Keratinocyte (primary cell): ENCODE measurements at regions not wholly inside any gene's neighbourhood (a gene's known extent, or its start where the extent isn't known, plus 50 kb on each side); places are given as distances from the start of the nearest gene placed in this dataset.

Source experiments
- DNase-seq: peaks from one replicate; pipeline ENCODE4 v3.0.0-alpha.2; 2011; ENCODE audit warnings: low read depth, missing footprints, low spot score
- FAIRE-seq: peaks from 2 replicates; lab custom pipeline; 2011; peaks lifted over from hg19 to GRCh38; lab: Jason Lieb, UNC
- H2AFZ ChIP-seq: 2 replicates; pipeline ENCODE4 v1.6.0; 2012; ENCODE audit warnings: low read length, control low read depth, inconsistent platforms; ENCODE audit not compliant: control insufficient read depth
- H3K27ac ChIP-seq: 2 replicates; pipeline ENCODE4 v1.5.1; 2011; ENCODE audit warnings: low read length; ENCODE audit not compliant: control insufficient read depth, insufficient read depth
- H3K27me3 ChIP-seq: 3 replicates; pipeline ENCODE4 v1.6.0; 2011; ENCODE audit warnings: low read length; ENCODE audit not compliant: control insufficient read depth, insufficient read depth; ENCODE audit errors: extremely low read depth
- H3K36me3 ChIP-seq, 2 experiments: 2 replicates in 1 of 2; 3 replicates in 1 of 2; pipeline ENCODE4 v1.5.1; 2011; ENCODE audit warnings: low read length in 2 of 2, mild to moderate bottlenecking in 1 of 2; ENCODE audit not compliant: control insufficient read depth in 2 of 2, insufficient read depth in 2 of 2; ENCODE audit errors: extremely low read depth in 1 of 2
- H3K4me1 ChIP-seq: 3 replicates; pipeline ENCODE4 v1.5.1; 2011; ENCODE audit warnings: low read length; ENCODE audit not compliant: control insufficient read depth, insufficient read depth; ENCODE audit errors: extremely low read depth
- H3K4me2 ChIP-seq: 3 replicates; pipeline ENCODE4 v1.6.0; 2011; ENCODE audit warnings: low read depth, low read length; ENCODE audit not compliant: control insufficient read depth, insufficient read depth; ENCODE audit errors: extremely low read depth
- H3K4me3 ChIP-seq, 3 experiments: fragments of 200-600 bp in 1 of 3; sonication (generic) in 1 of 3; 2 replicates in 2 of 3; 3 replicates in 1 of 3; pipeline ENCODE4 v1.5.1; 2011 to 2016; ENCODE audit warnings: low read length in 3 of 3, mild to moderate bottlenecking in 3 of 3, control low read depth in 2 of 3, inconsistent platforms in 1 of 3, low read depth in 1 of 3, mixed read lengths in 1 of 3, mixed run types in 1 of 3, moderate library complexity in 1 of 3; ENCODE audit not compliant: control insufficient read depth in 2 of 3, insufficient read depth in 2 of 3; ENCODE audit errors: extremely low read depth in 1 of 3
- H3K79me2 ChIP-seq: 2 replicates; pipeline ENCODE4 v1.6.0; 2012; ENCODE audit warnings: low read length; ENCODE audit not compliant: control insufficient read depth, insufficient read depth
- H3K9ac ChIP-seq: 3 replicates; pipeline ENCODE4 v1.6.0; 2011; ENCODE audit warnings: low read length; ENCODE audit not compliant: control insufficient read depth, insufficient read depth; ENCODE audit errors: extremely low read depth
- H3K9me1 ChIP-seq: 3 replicates; pipeline ENCODE4 v1.6.0; 2011; ENCODE audit warnings: low read length; ENCODE audit not compliant: control insufficient read depth, insufficient read depth; ENCODE audit errors: extremely low read depth
- H3K9me3 ChIP-seq: 2 replicates; pipeline ENCODE4 v1.5.1; 2012; ENCODE audit warnings: low read depth, low read length; ENCODE audit not compliant: control insufficient read depth
- H4K20me1 ChIP-seq: 3 replicates; pipeline ENCODE4 v1.6.0; 2011; ENCODE audit warnings: low read length; ENCODE audit not compliant: control insufficient read depth, insufficient read depth; ENCODE audit errors: extremely low read depth
- EZH2 ChIP-seq: IDR thresholded peaks from one replicate; pipeline ENCODE4 v1.6.1; 2012; ENCODE audit warnings: inconsistent platforms, mild to moderate bottlenecking, low read length, moderate library complexity
- dilution Hi-C: fragments of 300-500 bp; cut with MboI; formaldehyde crosslinking; loops from one replicate; pipeline ENCODE4 v1.7.0; 2020; ENCODE audit warnings: low sequenced_read_pairs; ENCODE audit not compliant: extremely low pct_ligation_motif_present
- TF ChIP-seq, protein P1 (sequence below), 3 experiments: IDR thresholded peaks in 1 of 3; conservative IDR thresholded peaks in 1 of 3; optimal IDR thresholded peaks in 1 of 3; 2 replicates in 2 of 3; 3 replicates in 1 of 3; pipeline versions ENCODE3 to v1.5.1; 2011; ENCODE audit warnings: low read length in 3 of 3, mild to moderate bottlenecking in 3 of 3, moderate library complexity in 2 of 3, control low read depth in 1 of 3, inconsistent platforms in 1 of 3; ENCODE audit not compliant: insufficient read depth in 2 of 3; ENCODE audit errors: extremely low read depth in 1 of 3

DNA sequence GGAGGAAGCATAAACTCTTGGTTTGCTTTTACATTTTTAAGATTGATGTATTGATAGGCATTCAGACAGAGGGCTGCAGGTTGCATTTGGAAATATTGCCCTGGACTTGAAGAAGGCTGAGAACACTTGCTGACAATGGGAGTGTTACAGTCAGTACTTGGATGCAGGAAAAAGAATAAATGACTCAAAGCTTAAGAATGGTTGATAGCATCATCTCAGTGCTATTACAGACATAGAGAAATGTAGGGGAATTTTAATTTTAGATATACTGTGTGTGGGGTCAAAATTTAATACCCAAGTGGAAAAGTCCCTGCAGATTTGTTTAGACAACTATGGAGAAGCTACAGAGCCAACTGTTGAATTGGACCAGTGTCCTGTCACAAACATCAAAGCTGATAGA is 101.1 kb downstream of the ISL1 start:
- Histone ChIP-seq H3K9me3 (no peaks in the 10 kb centered on the region), H3K4me2 (no peak overlapping the region), H3K4me1 (peaks cover 13% of the 10 kb centered on the region), H2AFZ (no peak overlapping the region), H4K20me1 (no peaks in the 10 kb centered on the region), H3K4me3 (no peak overlapping the region), H3K27ac (no peak overlapping the region), H3K79me2 (no peaks in the 10 kb centered on the region), H3K9me1 (no peaks in the 10 kb centered on the region), H3K36me3 (no peaks in the 10 kb centered on the region), H3K9ac (no peak overlapping the region), H3K27me3 (no peaks in the 10 kb centered on the region)
- dilution Hi-C loops: no loop called here
- no peak for TF ChIP-seq EZH2
- FAIRE-seq (peak; percentile 70), DNase-seq (no peak)

- TF ChIP-seq EZH2: no peak
- TF ChIP-seq, protein P1, sequence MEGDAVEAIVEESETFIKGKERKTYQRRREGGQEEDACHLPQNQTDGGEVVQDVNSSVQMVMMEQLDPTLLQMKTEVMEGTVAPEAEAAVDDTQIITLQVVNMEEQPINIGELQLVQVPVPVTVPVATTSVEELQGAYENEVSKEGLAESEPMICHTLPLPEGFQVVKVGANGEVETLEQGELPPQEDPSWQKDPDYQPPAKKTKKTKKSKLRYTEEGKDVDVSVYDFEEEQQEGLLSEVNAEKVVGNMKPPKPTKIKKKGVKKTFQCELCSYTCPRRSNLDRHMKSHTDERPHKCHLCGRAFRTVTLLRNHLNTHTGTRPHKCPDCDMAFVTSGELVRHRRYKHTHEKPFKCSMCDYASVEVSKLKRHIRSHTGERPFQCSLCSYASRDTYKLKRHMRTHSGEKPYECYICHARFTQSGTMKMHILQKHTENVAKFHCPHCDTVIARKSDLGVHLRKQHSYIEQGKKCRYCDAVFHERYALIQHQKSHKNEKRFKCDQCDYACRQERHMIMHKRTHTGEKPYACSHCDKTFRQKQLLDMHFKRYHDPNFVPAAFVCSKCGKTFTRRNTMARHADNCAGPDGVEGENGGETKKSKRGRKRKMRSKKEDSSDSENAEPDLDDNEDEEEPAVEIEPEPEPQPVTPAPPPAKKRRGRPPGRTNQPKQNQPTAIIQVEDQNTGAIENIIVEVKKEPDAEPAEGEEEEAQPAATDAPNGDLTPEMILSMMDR (optimal IDR thresholded peaks at IDR 0.05 in 1 of 3, IDR thresholded peaks at IDR 0.05 in 1 of 3, conservative IDR thresholded peaks at IDR 0.05 in 1 of 3; ENCODE audit: extremely low read depth in 1 of 3, insufficient read depth in 2 of 3, low read length in 3 of 3): no peak
- no peaks in the 10 kb centered on the region for H3K79me2 ChIP-seq
- no peaks in the 10 kb centered on the region for H3K9me1 ChIP-seq
- no peak overlapping the region for H3K4me2 ChIP-seq
- H3K4me3 ChIP-seq: no peak overlapping the region
- no peak for FAIRE-seq
- H2AFZ ChIP-seq: no peak overlapping the region
- H3K27me3 ChIP-seq: no peaks in the 10 kb centered on the region
- peaks cover 13% of the 10 kb centered on the region for H3K4me1 ChIP-seq
- no peak overlapping the region for H3K27ac ChIP-seq
- no peaks in the 10 kb centered on the region for H3K9me3 ChIP-seq
- dilution Hi-C loops: no loop called here
- no peaks in the 10 kb centered on the region for H4K20me1 ChIP-seq
- no peaks in the 10 kb centered on the region for H3K36me3 ChIP-seq
- DNase-seq: no peak
- no peak overlapping the region for H3K9ac ChIP-seq
Observed at GRCh38 chr5:51486158-51486557, 102.9 kb downstream of the ISL1 start.

- peak overlapping the region; percentile 2 for H2AFZ ChIP-seq
- no peaks in the 10 kb centered on the region for H4K20me1 ChIP-seq
- dilution Hi-C loops: no loop called here
- no peaks in the 10 kb centered on the region for H3K36me3 ChIP-seq
- no peak overlapping the region for H3K27ac ChIP-seq
- H3K4me1 ChIP-seq: peaks cover 13% of the 10 kb centered on the region
- no peaks in the 10 kb centered on the region for H3K9me3 ChIP-seq
- TF ChIP-seq, protein P1 (optimal IDR thresholded peaks at IDR 0.05 in 1 of 3, IDR thresholded peaks at IDR 0.05 in 1 of 3, conservative IDR thresholded peaks at IDR 0.05 in 1 of 3; ENCODE audit: extremely low read depth in 1 of 3, insufficient read depth in 2 of 3, low read length in 3 of 3): no peak
- DNase-seq (no peak), FAIRE-seq (peak; percentile 69)
- H3K9me1 ChIP-seq: no peaks in the 10 kb centered on the region
- H3K9ac ChIP-seq: no peak overlapping the region
- H3K27me3 ChIP-seq: no peaks in the 10 kb centered on the region
- no peak overlapping the region for H3K4me2 ChIP-seq
- no peaks in the 10 kb centered on the region for H3K79me2 ChIP-seq
- no peak overlapping the region for H3K4me3 ChIP-seq
Observed at GRCh38 chr5:51487952-51488351, 104.7 kb downstream of the ISL1 start.
